Neural progenitor cell (in vitro differentiated cells): ENCODE measurements at regions not wholly inside any gene's neighbourhood (a gene's known extent, or its start where the extent isn't known, plus 50 kb on each side); places are given as distances from the start of the nearest gene placed in this dataset.

Experiments
- DNase-seq: peaks from one replicate; pipeline ENCODE4 v3.0.0-alpha.2; 2016; ENCODE audit warnings: low spot score
- H2AFZ ChIP-seq: fragments of 200-600 bp; sonication (generic); replicated peaks from 2 replicates; pipeline ENCODE4 v1.6.1; 2016; ENCODE audit warnings: antibody characterized with exemption
- H3F3A ChIP-seq: fragments of 200-600 bp; sonication (generic); 2 replicates; pipeline ENCODE4 v1.6.1; 2016; ENCODE audit warnings: antibody characterized with exemption, low read depth
- H3K27ac ChIP-seq: fragments of 200-600 bp; sonication (generic); 2 replicates; pipeline ENCODE4 v1.5.1; 2016; ENCODE audit warnings: mild to moderate bottlenecking
- H3K27me3 ChIP-seq: fragments of 200-600 bp; sonication (generic); 2 replicates; pipeline ENCODE4 v1.6.1; 2016; ENCODE audit warnings: mild to moderate bottlenecking, moderate library complexity
- H3K36me3 ChIP-seq: fragments of 200-600 bp; sonication (generic); 2 replicates; pipeline ENCODE4 v1.5.1; 2016
- H3K4me1 ChIP-seq: fragments of 200-600 bp; sonication (generic); 2 replicates; pipeline ENCODE4 v1.6.1; 2016; ENCODE audit warnings: mixed run types
- H3K4me2 ChIP-seq: fragments of 200-600 bp; sonication (generic); 2 replicates; pipeline ENCODE4 v1.6.1; 2016
- H3K4me3 ChIP-seq: fragments of 200-600 bp; sonication (generic); 2 replicates; pipeline ENCODE4 v1.5.1; 2016
- H3K79me2 ChIP-seq: fragments of 200-600 bp; sonication (generic); 2 replicates; pipeline ENCODE4 v1.6.1; 2016; ENCODE audit warnings: low read depth
- H3K9ac ChIP-seq: fragments of 200-600 bp; sonication (generic); 2 replicates; pipeline ENCODE4 v1.6.1; 2016
- H3K9me3 ChIP-seq: fragments of 200-600 bp; sonication (generic); 2 replicates; pipeline ENCODE4 v1.5.1; 2016; ENCODE audit warnings: low read depth
- H4K20me1 ChIP-seq: fragments of 200-600 bp; sonication (generic); 2 replicates; pipeline ENCODE4 v1.6.1; 2016; ENCODE audit warnings: low read depth
- H3K27ac Mint-ChIP-seq: 3 replicates; pipeline ENCODE4 v1.8.0; 2021; ENCODE audit warnings: mixed read lengths
- H3K27me3 Mint-ChIP-seq: 2 replicates; pipeline ENCODE4 v1.8.0; 2022; ENCODE audit warnings: low read depth, mild to moderate bottlenecking, inconsistent platforms, moderate library complexity, mixed read lengths; ENCODE audit not compliant: insufficient read depth
- H3K36me3 Mint-ChIP-seq: 3 replicates; pipeline ENCODE4 v1.8.0; 2021; ENCODE audit warnings: mixed read lengths
- H3K4me1 Mint-ChIP-seq: 3 replicates; pipeline ENCODE4 v1.8.0; 2021; ENCODE audit warnings: mixed read lengths
- H3K4me3 Mint-ChIP-seq: 3 replicates; pipeline ENCODE4 v1.8.0; 2021; ENCODE audit warnings: mild to moderate bottlenecking, moderate library complexity, mixed read lengths
- H3K9me3 Mint-ChIP-seq: 3 replicates; pipeline ENCODE4 v1.8.0; 2020; ENCODE audit warnings: mixed read lengths
- EZH2 ChIP-seq: fragments of 200-600 bp; sonication (generic); IDR thresholded peaks from 2 replicates; pipeline ENCODE4 v1.6.1; 2017; ENCODE audit warnings: antibody characterized with exemption, mild to moderate bottlenecking, moderate library complexity
- EZH2phosphoT487 ChIP-seq: fragments of 200-600 bp; sonication (generic); IDR thresholded peaks from 2 replicates; pipeline ENCODE4 v1.6.1; 2017; ENCODE audit warnings: antibody characterized with exemption
- TF ChIP-seq, protein P1 (sequence below): fragments of 200-600 bp; sonication (generic); IDR thresholded peaks from 2 replicates; pipeline ENCODE4 v1.5.1; 2017; ENCODE audit warnings: antibody characterized with exemption, mild to moderate bottlenecking

DNA sequence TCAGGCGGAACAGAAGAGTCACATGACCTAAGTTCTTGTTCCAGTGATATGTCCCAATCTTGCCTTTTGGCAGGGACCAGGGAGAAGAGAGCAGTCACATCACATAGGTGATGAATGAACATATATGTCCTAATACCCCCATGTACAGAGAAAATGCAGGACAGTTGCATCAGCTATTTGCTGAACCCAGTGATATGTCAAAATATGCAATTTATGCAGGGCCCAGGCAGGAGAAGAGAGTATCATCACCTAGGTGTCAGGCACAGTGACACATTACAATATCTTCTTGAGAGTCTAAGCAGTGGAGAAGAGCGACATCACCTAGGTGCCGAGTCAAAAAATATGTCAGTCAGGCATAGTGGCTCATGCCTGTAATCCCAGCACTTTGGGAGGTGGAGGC, 139.9 kb downstream of the ZNF675 start:
- Histone ChIP-seq H3K79me2 (no peaks in the 10 kb centered on the region), H3K4me2 (no peak overlapping the region), H3K27ac (no peak overlapping the region), H3K27me3 (no peaks in the 10 kb centered on the region), H3K4me3 (no peak overlapping the region), H3F3A (no peaks in the 10 kb centered on the region), H3K9ac (no peak overlapping the region), H3K4me1 (no peaks in the 10 kb centered on the region), H2AFZ (no peak overlapping the region), H3K36me3 (no peaks in the 10 kb centered on the region), H4K20me1 (no peaks in the 10 kb centered on the region), H3K9me3 (no peaks in the 10 kb centered on the region)
- TF ChIP-seq, protein P1, sequence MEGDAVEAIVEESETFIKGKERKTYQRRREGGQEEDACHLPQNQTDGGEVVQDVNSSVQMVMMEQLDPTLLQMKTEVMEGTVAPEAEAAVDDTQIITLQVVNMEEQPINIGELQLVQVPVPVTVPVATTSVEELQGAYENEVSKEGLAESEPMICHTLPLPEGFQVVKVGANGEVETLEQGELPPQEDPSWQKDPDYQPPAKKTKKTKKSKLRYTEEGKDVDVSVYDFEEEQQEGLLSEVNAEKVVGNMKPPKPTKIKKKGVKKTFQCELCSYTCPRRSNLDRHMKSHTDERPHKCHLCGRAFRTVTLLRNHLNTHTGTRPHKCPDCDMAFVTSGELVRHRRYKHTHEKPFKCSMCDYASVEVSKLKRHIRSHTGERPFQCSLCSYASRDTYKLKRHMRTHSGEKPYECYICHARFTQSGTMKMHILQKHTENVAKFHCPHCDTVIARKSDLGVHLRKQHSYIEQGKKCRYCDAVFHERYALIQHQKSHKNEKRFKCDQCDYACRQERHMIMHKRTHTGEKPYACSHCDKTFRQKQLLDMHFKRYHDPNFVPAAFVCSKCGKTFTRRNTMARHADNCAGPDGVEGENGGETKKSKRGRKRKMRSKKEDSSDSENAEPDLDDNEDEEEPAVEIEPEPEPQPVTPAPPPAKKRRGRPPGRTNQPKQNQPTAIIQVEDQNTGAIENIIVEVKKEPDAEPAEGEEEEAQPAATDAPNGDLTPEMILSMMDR = no peak
- no peak for TF ChIP-seq EZH2
- no peak for TF ChIP-seq EZH2phosphoT487
- H3K36me3 Mint-ChIP-seq = peaks cover 2% of the 10 kb centered on the region
- H3K9me3 Mint-ChIP-seq = peaks cover 58% of the 10 kb centered on the region
- no peak overlapping the region for H3K27ac Mint-ChIP-seq
- no peak overlapping the region for H3K4me3 Mint-ChIP-seq
- H3K27me3 Mint-ChIP-seq = peaks cover 3% of the 10 kb centered on the region
- DNase-seq = no peak
- no peaks in the 10 kb centered on the region for H3K4me1 Mint-ChIP-seq

DNA sequence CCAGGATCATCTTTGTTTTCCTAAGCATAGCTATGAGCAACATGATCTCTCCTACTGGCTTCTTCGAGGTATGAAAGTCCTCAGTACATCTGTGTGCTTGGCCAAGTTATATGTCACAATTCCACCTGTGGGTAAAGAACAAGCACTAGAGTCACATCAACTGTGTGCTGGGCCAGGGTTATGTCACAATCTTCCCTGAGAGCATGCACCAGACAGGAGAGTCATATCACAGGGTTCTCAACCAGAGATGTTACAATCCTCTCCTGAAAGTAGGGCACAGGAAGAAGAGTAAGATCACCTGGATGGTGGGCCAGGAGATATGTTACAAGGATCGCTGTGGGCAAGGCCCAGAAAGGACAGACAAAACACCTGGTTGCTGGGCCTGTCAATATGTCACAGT, 143.7 kb downstream of the ZNF675 start:
- H4K20me1 ChIP-seq = no peaks in the 10 kb centered on the region
- H3K36me3 Mint-ChIP-seq = no peaks in the 10 kb centered on the region
- H3K4me3 ChIP-seq = no peak overlapping the region
- no peaks in the 10 kb centered on the region for H3K27me3 ChIP-seq
- no peaks in the 10 kb centered on the region for H3F3A ChIP-seq
- no peak overlapping the region for H3K27ac Mint-ChIP-seq
- H3K36me3 ChIP-seq = no peaks in the 10 kb centered on the region
- H3K9ac ChIP-seq = no peak overlapping the region
- no peaks in the 10 kb centered on the region for H3K4me1 Mint-ChIP-seq
- no peak for DNase-seq
- H3K9me3 ChIP-seq = no peaks in the 10 kb centered on the region
- peaks cover 54% of the 10 kb centered on the region for H3K9me3 Mint-ChIP-seq
- H2AFZ ChIP-seq = no peak overlapping the region
- H3K4me2 ChIP-seq = no peak overlapping the region
- no peaks in the 10 kb centered on the region for H3K27me3 Mint-ChIP-seq
- TF ChIP-seq EZH2phosphoT487 = no peak
- TF ChIP-seq EZH2 = no peak
- TF ChIP-seq, protein P1 = no peak
- no peaks in the 10 kb centered on the region for H3K4me1 ChIP-seq
- no peak overlapping the region for H3K4me3 Mint-ChIP-seq
- H3K79me2 ChIP-seq = no peaks in the 10 kb centered on the region
- no peak overlapping the region for H3K27ac ChIP-seq

DNA sequence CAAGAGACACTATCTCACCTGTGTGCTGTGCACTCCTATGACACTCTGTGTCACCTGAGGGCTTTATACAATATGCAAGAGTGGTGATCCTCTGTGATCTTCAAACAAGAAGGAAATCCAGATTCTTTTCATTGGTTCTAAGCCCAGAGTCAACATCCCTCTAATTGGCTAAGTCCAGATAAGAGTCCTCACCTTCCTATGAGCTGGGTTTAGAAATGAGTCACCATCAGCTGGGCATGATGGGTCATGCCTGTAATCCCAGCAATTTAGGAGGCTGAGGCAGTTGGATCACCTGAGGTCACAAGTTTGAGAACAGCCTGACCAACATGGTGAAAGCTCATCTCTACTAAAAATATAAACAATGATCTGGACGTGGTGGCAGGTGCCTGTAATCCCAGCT, 144.4 kb downstream of the ZNF675 start:
- H3K4me3 ChIP-seq = no peak overlapping the region
- no peaks in the 10 kb centered on the region for H3K36me3 ChIP-seq
- Mint-ChIP-seq H3K27me3 (no peaks in the 10 kb centered on the region), H3K36me3 (no peaks in the 10 kb centered on the region), H3K4me1 (no peaks in the 10 kb centered on the region), H3K4me3 (no peak overlapping the region), H3K9me3 (peaks cover 52% of the 10 kb centered on the region), H3K27ac (no peak overlapping the region)
- H3K4me2 ChIP-seq = no peak overlapping the region
- no peaks in the 10 kb centered on the region for H3K79me2 ChIP-seq
- H3K27me3 ChIP-seq = no peaks in the 10 kb centered on the region
- TF ChIP-seq EZH2phosphoT487 (no peak), EZH2 (no peak)
- TF ChIP-seq, protein P1 = no peak
- H4K20me1 ChIP-seq = no peaks in the 10 kb centered on the region
- peaks cover under 1% of the 10 kb centered on the region for H3K9me3 ChIP-seq
- no peak for DNase-seq
- H3K4me1 ChIP-seq = no peaks in the 10 kb centered on the region
- H3F3A ChIP-seq = no peaks in the 10 kb centered on the region
- H3K27ac ChIP-seq = no peak overlapping the region
- H3K9ac ChIP-seq = no peak overlapping the region
- H2AFZ ChIP-seq = no peak overlapping the region
